ACC112 (cell line): ENCODE measurements at regions not wholly inside any gene's neighbourhood (a gene's known extent, or its start where the extent isn't known, plus 50 kb on each side); places are given as distances from the start of the nearest gene placed in this dataset.

ENCODE experiments used
- H2AFZ ChIP-seq: fragments of 200-600 bp; sonication (generic); one replicate; pipeline ENCODE4 v1.6.0; 2017; ENCODE audit warnings: antibody characterized with exemption, low read length; ENCODE audit not compliant: unreplicated experiment
- H3K27ac ChIP-seq: fragments of 200-600 bp; sonication (generic); 2 replicates; pipeline ENCODE4 v1.5.1; 2014; ENCODE audit warnings: low read depth, mild to moderate bottlenecking, antibody characterized with exemption, low read length, moderate library complexity
- H3K27me3 ChIP-seq: fragments of 200-600 bp; sonication (generic); 2 replicates; pipeline ENCODE4 v1.6.1; 2014; ENCODE audit warnings: mild to moderate bottlenecking, antibody characterized with exemption, low read length, moderate library complexity, mixed read lengths; ENCODE audit not compliant: insufficient read depth
- H3K36me3 ChIP-seq: fragments of 200-600 bp; sonication (generic); 2 replicates; pipeline ENCODE4 v1.6.1; 2016; ENCODE audit warnings: mild to moderate bottlenecking, antibody characterized with exemption, low read length, moderate library complexity, mixed read lengths; ENCODE audit not compliant: insufficient read depth
- H3K4me1 ChIP-seq: fragments of 200-600 bp; sonication (generic); one replicate; pipeline ENCODE4 v1.6.1; 2016; ENCODE audit warnings: low read length, mixed read lengths; ENCODE audit not compliant: insufficient read depth, unreplicated experiment, control insufficient read depth
- H3K4me3 ChIP-seq: fragments of 200-600 bp; sonication (generic); 2 replicates; pipeline ENCODE4 v1.5.1; 2014; ENCODE audit warnings: mild to moderate bottlenecking, low read depth, low read length
- H3K79me2 ChIP-seq: fragments of 200-600 bp; sonication (generic); one replicate; pipeline ENCODE4 v1.6.0; 2016; ENCODE audit warnings: low read length; ENCODE audit not compliant: control insufficient read depth, unreplicated experiment, insufficient read depth

DNA sequence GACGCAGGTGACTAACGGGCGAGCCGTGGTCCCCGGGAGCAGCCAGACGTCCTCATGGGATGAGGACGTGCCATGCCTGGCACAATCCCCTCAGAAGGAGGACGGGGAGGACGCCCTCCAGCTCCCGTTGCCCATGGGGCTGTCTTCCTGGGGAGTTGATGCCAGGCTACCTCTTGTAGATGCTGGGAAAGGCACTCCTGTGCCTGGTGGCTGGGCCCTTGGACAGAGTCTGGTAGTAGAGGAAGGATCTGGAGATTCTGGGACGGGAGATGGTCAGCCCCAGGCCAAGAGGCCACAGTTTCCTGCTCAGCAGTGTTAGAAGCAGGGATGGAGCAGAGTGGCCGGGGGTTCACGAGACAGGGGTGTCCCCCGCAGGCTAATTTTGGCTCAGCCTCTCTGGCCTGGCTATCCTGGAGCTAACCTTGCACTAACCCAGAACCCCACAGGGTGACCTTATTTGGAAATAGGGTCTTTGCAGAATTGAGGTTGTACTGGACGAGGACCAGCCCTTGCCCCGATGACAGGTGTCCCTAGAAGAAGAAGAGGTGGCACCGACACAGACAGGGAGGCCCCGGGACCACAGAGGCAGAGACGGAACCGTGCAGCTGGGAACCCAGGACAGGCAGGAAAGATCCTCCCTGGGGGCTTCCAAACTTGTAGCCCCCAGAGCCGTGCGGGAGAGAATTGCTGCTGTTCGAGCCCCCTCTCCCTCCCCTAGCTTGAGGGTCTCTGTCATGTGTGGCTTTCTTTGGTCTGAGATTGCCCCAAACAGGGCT is 50.1 kb upstream of the ADRA2C start:
- Histone ChIP-seq H3K4me3 (no peak overlapping the region), H3K27ac (no peak overlapping the region), H3K79me2 (no peaks in the 10 kb centered on the region), H3K4me1 (no peaks in the 10 kb centered on the region), H2AFZ (no peak overlapping the region), H3K36me3 (no peaks in the 10 kb centered on the region), H3K27me3 (peaks cover 50% of the 10 kb centered on the region)

DNA sequence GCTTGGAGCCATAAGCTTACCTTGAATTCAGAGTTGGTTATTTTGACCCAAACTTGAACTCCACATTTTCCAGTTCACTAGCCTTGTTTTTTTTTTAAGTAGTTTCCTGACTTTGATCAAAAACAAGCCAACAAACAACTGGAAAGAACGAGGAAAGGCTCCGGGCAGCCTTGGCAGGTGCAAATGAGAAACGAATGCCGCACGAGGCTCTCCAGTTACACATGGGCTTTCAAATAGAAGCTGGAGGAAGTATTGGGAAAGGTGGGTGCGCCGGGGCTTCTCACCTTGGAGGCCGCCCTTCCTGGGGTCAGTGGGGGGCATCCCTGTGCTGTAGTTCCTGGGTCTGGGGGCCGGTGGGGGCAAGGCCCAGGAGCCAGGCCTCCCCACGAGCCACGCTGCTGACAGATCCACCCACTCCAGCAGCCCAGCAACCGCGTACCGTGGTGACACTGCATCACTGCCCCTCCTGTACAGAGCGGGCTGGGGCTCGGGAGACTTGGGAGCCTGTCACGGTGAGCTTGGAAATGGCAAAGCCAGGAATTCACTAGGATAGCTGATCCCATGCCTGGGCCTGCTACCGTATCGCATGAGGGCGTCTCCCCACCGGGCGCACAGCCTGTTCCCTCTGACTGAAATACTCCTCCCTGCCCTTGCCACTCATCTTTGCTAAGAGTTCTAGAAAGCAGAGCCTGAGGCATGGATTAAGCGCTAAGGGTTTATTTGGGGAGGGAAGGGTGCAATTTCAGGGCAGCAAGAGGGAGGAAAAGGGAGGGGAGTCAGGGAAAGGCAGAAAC is 50.9 kb upstream of the ADRA2C start:
- Histone ChIP-seq H3K4me3 (no peak overlapping the region), H3K27ac (no peak overlapping the region), H3K79me2 (no peaks in the 10 kb centered on the region)

DNA sequence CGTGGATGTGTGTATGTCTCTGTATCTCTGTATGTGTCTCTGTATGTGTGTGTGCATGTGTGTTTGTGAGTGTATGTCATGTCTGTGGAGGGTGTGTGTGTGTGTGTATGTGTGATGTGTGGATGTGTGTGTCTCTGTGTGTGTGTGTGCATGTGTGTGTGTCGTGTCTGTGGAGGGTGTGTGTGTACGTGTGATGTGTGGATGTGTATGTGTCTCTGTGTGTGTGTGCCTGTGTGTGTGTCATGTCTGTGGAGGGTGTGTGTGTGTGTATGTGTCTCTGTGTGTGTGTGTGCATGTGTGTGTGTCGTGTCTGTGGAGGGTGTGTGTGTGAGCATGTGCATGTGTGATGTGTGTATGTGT is 51.6 kb upstream of the ADRA2C start:
- H3K4me3 ChIP-seq = no peak overlapping the region
- no peaks in the 10 kb centered on the region for H3K79me2 ChIP-seq
- H3K4me1 ChIP-seq = no peaks in the 10 kb centered on the region
- H3K27ac ChIP-seq = no peak overlapping the region
- H2AFZ ChIP-seq = no peak overlapping the region
- H3K27me3 ChIP-seq = peaks cover 36% of the 10 kb centered on the region
- no peaks in the 10 kb centered on the region for H3K36me3 ChIP-seq

More for the DNA sequence above, 50.9 kb upstream of the ADRA2C start:
- Histone ChIP-seq H3K4me1 (no peaks in the 10 kb centered on the region), H3K36me3 (no peaks in the 10 kb centered on the region), H2AFZ (no peak overlapping the region), H3K27me3 (peaks cover 42% of the 10 kb centered on the region)

DNA sequence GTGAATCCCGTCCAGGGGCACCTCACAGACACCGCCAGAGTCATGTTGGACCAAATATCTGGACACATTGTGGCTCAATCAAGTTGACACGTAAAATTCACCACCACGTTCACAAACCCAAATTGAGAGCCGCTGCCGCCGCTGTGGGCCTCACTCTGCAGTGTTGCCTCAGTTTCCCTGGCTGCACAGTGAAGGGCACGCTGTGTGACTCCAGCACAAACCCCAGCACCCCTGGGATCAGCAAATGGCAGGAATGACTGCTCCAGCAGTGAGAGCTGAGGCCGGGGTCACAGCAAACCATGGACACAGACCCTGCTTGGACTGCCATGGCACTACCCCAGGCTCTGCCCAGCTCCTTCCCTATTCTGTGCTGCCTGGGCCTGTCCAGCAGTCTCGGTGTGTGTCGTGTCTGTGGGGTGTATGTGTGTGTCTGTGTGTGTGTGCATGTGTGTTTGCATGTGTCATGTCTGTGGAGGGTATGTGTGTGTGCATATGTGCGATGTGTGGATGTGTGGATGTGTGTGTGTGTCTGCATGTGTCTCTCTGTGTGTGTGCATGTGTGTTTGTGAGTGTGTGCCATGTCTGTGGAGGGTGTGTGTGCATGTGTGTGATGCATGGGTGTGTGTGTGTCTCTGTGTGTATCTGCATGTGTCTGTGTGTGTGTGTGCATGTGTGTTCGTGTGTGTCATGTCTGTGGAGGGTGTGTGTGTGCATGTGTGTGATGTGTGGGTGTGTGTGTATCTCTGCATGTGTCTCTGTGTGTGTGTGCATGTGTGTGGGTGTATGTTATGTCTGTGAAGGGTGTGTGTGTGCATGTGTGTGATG is 52.2 kb upstream of the ADRA2C start:
- Histone ChIP-seq H3K27ac (no peak overlapping the region), H3K27me3 (peaks cover 30% of the 10 kb centered on the region)

DNA sequence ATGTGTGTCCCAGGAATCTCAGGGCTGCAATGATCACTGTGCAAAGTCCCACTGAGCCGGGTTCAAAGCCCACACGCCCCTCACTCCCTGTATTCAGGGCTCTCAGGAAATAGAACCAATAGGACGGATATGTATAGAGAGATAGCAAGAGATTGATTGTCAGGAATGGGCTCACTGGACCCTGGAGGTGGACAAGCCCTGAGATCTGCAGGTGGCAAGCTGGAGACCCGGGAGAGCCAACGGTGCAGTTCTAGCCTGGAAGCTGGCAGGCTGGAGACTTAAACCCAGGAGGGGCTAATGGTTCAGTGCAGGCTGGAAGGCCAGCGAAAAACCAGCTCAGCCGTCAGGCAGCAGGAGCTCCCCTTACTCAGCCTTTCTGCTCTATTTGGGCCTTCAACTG is 52.8 kb upstream of the ADRA2C start:
- Histone ChIP-seq H3K27me3 (peaks cover 23% of the 10 kb centered on the region), H3K27ac (no peak overlapping the region), H2AFZ (no peak overlapping the region), H3K79me2 (no peaks in the 10 kb centered on the region), H3K4me3 (no peak overlapping the region), H3K4me1 (no peaks in the 10 kb centered on the region), H3K36me3 (no peaks in the 10 kb centered on the region)

More for the DNA sequence above, 52.2 kb upstream of the ADRA2C start:
- Histone ChIP-seq H3K4me3 (no peak overlapping the region), H3K36me3 (no peaks in the 10 kb centered on the region), H3K79me2 (no peaks in the 10 kb centered on the region), H3K4me1 (no peaks in the 10 kb centered on the region), H2AFZ (no peak overlapping the region)

DNA sequence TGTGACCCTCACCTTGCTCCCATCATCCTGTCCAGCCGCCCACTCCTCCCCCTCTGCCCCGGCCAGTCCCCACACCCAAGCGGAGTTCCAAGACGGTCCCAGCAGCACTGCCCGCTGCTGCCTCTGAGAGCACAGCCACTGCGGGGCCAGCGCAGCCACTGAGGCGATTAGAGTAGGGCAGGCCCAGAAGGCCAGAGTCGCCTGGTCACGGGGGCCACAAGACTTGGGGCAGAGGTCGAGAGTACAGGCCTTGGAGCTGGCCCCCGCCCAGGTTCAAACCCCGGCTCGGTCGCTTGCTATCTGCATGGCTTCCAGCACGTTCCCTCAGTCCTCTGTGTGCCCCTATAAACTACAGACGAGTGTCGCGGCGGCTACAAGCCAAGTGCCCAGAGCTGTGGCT is 53.2 kb upstream of the ADRA2C start:
- Histone ChIP-seq H3K36me3 (no peaks in the 10 kb centered on the region), H3K4me3 (no peak overlapping the region), H3K27me3 (peaks cover 19% of the 10 kb centered on the region), H3K4me1 (peaks cover under 1% of the 10 kb centered on the region), H3K27ac (no peak overlapping the region), H2AFZ (no peak overlapping the region), H3K79me2 (no peaks in the 10 kb centered on the region)

DNA sequence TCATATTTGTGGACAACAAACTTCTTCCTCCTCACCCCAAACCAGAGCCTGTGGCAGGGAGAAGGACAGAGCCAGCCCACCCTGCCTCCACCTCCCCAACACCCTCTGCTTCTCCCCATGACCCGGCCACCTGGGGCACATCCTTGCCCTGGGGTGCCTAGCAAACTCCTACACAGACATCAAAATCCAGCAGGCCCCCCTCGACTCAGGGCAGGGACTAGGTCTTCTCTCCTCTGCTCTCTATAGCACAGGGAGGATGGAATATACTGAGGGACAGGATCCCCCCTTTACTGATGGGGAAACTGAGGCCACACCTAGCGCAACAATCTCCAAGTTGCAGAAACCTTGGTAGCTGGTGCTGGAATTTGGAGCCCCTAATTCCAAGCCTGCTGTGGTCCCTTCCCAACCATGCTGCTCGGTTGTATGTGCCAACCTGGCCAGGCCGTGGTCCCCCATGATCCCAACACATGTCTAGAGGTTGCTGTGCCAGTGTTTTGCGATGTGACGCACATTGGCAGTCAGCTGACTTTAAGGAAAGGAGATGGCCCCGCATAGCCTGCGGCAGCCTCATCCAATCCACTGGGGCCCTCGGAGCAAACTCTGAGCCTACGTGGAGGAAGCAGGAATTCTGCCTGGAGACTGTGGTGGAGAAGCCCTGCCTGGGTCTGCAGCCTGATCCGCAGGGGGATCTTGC is 53.9 kb upstream of the ADRA2C start:
- Histone ChIP-seq H3K79me2 (no peaks in the 10 kb centered on the region), H3K4me1 (peaks cover 5% of the 10 kb centered on the region), H2AFZ (no peak overlapping the region), H3K36me3 (no peaks in the 10 kb centered on the region), H3K27me3 (peaks cover 12% of the 10 kb centered on the region; the same call in 1 of the 2 replicates), H3K27ac (no peak overlapping the region), H3K4me3 (no peak overlapping the region)

DNA sequence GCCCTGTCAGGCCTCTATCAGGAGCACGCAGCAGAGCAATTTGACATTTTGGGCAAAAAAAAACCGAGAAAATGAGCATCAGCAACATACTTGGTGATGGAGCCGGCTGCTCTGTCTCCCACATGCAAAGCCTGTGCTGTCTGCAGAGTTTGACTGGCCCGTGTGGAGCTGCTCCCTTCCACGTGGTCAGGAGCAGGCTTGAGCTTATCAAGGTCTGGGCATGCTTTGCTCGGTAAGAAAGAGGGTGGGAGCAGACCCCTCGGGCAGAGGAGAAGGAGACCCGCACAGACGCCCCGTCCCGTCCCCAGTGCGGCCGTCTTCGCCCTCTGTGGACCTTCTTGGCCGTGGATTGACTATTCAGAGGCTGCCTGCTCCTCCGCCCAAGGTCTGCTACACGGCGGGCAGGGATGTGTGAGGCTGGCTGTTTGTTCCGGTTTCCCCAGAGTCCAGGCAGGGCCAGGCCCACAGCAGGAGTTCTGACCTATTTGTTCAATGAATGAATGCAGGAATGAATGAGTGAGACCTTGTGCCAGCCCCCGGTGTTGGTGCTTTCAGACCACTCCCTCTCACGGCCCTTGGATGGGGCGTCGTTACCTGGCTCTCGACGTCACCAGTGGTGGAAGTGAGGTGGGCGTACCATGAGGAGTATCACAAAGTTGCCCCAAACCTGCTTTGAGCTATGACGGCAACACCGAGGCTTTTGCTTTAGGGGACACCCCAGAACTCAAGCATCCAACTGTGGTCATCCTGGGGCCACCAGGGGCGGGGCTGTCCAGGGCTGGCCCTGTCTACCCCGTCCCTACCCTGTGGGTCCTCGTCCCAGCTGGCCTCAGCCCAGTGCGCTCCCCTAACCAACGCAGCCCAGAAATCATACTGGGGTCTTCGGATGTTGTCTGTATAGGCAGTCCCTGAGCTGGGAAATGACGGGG is 54.7 kb upstream of the ADRA2C start:
- Histone ChIP-seq H2AFZ (no peak overlapping the region), H3K36me3 (no peaks in the 10 kb centered on the region), H3K79me2 (no peaks in the 10 kb centered on the region), H3K4me3 (no peak overlapping the region), H3K27me3 (peaks cover 7% of the 10 kb centered on the region; the same call in 1 of the 2 replicates), H3K4me1 (peaks cover 5% of the 10 kb centered on the region), H3K27ac (no peak overlapping the region)

DNA sequence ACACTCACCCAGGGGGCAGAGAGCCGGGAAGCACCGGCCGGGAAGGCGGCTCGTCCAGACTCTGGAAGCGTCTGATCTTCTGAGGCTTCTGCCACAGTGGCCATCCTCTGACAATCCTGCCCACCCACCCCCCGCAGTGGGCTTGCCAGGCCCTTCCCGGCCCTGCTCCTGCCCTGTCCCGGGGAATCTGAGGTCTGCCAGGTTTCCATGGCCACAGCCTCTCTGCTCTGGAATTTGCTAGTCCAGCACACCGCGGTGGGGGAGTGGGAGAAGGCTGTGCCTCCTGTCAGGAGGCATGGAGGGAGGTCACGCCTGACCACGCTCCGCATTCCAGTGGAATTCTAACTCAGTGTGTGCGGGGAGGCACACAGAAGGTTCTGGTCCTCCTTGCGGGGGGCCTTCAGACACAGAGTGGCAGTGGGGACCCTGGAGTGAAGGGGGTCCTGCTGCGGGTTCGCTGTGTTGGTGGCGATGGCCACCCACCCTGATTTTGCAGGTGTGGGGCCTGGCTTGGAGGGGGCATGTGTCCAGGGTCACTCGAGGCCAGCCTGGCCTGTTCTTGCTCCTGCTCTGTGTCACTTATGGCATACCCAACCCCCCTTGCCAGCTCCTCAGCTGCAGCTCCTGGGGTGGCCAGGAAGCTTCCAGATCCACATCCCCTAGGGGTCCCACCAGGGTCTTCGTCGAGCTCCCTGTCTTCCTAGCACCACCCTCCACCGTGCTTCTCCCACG is 55.6 kb upstream of the ADRA2C start:
- H3K36me3 ChIP-seq = no peaks in the 10 kb centered on the region
- H3K27ac ChIP-seq = no peak overlapping the region
- no peak overlapping the region for H3K4me3 ChIP-seq
- no peak overlapping the region for H2AFZ ChIP-seq
- peaks cover 2% of the 10 kb centered on the region; the same call in 1 of the 2 replicates for H3K27me3 ChIP-seq
- peaks cover 5% of the 10 kb centered on the region for H3K4me1 ChIP-seq
- H3K79me2 ChIP-seq = no peaks in the 10 kb centered on the region
